HG02610 (cell line): ENCODE measurements at regions not wholly inside any gene's neighbourhood (a gene's known extent, or its start where the extent isn't known, plus 50 kb on each side); places are given as distances from the start of the nearest gene placed in this dataset.
"Not testable (repeated sequence)": the region's sequence is repeated elsewhere in the genome, so short reads cannot be mapped to it uniquely, and the experiment has no call there.

ENCODE experiments used
- ATAC-seq: cut with Tn5 transposase; IDR thresholded peaks from one replicate; pipeline ENCODE4 v1.9.1; 2021; ENCODE audit warnings: mild to moderate bottlenecking, moderate library complexity; ENCODE audit not compliant: unreplicated experiment

DNA sequence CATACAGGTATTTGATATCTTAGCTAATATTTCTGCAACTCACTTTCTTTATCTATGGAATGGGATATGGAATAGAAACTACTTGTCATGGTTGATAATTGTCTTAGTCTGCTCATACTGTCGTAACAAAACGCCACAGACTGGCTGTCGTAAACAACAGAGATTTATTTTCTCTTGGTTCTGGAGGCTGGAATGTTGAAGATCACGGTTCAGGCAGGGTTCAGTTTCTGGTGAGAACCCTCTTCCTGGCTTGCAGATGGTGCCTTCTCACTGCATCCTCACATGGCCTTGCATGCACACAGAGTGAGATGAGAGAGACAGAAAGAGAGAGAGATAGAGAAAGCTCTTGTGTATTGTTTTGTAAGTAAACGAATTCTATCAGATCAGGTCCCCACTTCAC is 332.7 kb upstream of the MAGI2 start:
- no peak for ATAC-seq

- no peak for ATAC-seq
These were observed 332.1 kb upstream of the MAGI2 start for GRCh38 chr7:79785556-79785955.

- ATAC-seq, result no peak
These were observed 329.4 kb upstream of the MAGI2 start for GRCh38 chr7:79782906-79783305.

GRCh38 chr7:79782256-79782655 is 328.8 kb upstream of the MAGI2 start:
- no peak for ATAC-seq

- ATAC-seq, result no peak
These were observed 328.2 kb upstream of the MAGI2 start for GRCh38 chr7:79781716-79782115.

DNA sequence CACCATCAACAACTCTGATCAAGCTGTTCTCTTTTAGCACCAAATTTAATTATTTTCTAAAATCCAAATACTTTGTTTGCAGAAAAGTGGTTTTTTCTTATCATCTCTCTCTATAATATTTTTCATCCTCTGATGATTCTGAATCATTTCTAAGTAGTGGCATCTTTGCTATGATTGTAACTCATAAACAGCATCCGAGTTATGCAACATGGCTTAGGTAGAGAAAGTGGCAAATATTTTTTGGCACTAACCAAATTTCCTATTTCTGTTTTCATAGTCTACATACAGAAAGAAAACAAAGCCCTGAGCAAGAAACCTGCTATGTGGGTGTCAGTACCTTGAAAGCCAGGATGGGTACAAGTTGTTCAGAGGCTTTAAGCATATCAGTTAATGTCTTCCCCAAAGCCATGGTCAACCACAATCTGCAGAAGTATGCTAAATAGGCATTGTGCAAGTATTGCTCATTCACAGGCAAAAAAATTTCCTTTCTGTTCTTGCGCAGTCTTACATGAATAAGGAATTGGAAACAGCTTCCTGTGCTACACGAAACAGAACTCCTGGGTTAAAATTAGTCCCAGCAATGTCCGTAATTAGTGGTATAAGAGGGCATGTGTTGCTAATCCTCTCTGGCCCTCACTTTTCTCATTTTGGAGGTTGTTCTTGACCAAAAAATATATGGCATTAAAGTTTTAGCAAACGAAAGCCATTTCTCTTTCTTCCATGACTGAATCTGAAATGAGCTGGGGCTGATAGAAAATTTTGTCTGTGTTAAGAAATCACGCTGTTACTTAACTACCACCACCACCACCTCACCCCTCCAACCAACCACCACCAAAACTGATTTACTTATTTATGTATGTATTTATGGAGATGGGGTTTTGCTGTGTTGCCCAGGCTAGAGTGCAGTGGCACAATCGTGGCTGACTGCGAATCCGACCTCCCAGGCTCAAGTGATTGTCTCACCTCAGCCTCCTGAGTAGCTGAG is 325.6 kb upstream of the MAGI2 start:
- no peak for ATAC-seq

- no peak for ATAC-seq
These were observed 322.4 kb upstream of the MAGI2 start for GRCh38 chr7:79775911-79776310.

DNA sequence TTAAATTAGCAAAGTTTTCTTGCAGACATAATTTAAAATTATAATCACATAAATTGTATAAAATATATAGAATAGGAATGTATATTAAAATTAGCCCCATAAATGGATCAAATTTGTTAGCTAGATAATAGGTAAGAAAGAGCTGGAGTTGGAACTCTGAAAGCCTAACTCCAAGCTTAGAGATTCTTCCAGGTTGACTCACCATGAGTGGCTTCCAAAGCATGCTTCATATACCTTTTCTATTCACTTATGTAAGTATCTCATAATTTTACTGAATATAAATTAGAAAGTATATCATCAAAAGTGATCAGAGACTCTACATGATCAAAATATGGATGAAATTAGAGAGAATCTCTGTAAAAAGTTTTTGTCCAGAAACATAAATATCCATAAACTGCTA is 320.7 kb upstream of the MAGI2 start:
- no peak for ATAC-seq

GRCh38 chr7:79770970-79771369 is 317.5 kb upstream of the MAGI2 start:
- no peak for ATAC-seq

DNA sequence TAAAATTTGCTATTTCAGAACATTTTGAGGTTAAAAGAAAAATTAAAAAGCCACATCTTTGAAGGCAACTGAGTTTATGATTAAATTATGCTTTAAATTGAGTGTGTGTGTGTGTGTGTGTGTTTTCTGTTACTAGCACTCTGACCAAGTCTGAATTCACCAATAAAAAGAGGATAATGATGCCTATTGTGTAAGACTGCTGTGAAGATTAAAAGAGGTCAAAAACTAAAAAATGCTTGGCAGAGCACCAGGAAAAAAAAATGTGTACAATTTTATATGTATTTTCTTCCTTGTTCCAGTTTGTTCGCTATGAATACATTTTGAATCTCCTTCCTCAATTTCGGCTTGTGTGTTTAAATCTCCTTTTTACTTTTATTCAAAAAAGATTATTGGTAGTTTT is 316.6 kb upstream of the MAGI2 start:
- ATAC-seq, result no peak

- ATAC-seq, result not testable (repeated sequence)
These were observed 314.6 kb upstream of the MAGI2 start for GRCh38 chr7:79767876-79768560.

DNA sequence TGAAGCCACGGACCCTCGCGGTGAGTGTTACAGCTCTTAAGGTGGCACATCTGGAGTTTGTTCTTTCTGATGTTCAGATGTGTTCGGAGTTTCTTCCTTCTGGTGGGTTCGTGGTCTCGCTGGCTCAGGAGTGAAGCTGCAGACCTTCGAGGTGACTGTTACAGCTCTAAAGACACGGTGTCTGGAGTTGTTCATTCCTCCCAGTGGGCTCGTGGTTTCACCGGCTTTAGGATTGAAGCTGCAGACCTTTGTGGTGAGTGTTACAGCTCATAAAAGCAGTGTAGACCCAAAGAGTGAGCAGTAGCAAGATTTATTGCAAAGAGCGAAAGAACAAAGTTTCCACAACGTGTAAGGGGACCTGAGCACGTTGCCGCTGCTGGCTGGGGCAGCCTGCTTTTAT is 313.7 kb upstream of the MAGI2 start:
- ATAC-seq, result not testable (repeated sequence)

GRCh38 chr7:79761876-79762429 is 308.5 kb upstream of the MAGI2 start:
- no peak for ATAC-seq

DNA sequence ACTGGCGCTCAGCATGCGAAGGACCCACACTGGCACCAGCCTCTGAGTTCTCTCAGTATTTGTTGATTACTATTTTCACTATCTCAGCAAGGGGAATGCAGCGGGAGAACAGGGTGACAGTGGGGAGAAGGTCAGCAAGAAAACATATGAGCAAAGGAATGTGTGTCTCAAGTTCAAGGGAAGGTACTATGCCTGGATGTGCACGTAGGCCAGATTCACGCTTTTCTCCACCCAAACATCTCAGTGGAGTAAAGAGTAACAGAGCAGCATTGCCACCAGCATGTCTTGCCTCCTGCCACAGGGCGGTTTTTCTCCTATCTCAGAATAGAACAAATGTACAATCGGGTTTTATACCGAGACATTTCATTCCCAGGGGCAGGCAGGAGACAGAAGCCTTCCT is 297.5 kb upstream of the MAGI2 start:
- ATAC-seq, result not testable (repeated sequence)

DNA sequence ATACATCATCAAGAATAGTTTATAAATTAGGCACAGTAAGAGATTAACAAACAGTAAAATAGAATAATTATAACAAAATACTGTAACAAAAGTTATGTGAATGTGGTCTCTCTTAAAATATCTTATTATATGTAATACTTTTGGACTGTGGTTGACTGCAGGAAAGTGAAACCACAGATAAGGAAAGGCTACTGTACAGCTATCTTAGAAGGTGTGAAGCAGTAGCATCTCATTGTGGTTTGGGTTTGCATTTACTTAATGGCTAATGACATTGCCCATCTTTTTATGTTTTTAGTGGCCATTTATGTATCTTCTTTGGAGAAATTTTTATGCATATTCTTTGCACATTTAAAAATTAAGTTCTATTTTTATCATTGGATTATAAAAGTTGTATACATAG is 296.4 kb upstream of the MAGI2 start:
- no peak for ATAC-seq

- ATAC-seq, result no peak
These were observed 288.2 kb upstream of the MAGI2 start for GRCh38 chr7:79741684-79742083.

- ATAC-seq, result no peak
These were observed 286.6 kb upstream of the MAGI2 start for GRCh38 chr7:79740076-79740475.

GRCh38 chr7:79739036-79739709 is 285.7 kb upstream of the MAGI2 start:
- ATAC-seq, result not testable (repeated sequence)

GRCh38 chr7:79736418-79736817 is 283.0 kb upstream of the MAGI2 start:
- ATAC-seq, result no peak

DNA sequence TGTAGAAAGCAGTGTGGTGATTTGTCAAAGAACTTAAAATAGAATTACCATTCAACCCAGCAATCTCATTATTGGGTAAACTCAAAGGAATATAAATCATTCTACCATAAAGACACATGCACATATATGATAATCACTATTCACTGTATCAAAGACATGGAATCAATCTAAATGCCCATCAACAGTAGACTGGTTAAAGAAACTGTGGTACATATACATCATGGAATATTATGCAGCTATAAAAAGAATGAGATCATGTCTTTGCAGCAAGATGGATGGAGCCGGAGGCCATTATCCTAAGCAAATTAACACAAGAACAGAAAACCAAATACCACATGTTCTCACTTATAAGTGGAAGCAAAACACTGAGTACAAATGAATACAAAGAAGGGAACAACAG is 281.5 kb upstream of the MAGI2 start:
- no peak for ATAC-seq

DNA sequence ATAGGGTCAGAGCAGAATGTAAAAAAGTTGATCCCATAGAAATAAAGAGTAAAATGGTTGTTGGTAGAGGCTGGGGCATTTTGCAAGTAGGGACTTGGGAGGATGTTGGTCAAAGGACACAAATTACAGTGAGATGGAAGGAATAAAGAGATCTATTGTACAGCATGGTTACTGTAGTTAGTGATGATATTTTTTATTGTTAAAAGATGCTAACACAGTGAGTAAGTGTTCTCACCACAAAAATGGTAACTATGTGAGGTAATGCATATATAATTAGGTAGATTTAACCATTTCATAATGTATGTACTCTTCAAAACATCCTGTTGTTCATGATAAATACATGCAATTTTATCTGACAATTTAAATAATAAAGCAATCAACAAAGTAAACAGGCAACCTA is 280.7 kb upstream of the MAGI2 start:
- no peak for ATAC-seq
